Forelimb muscle (tissue), 1 donor: ENCODE measurements at regions not wholly inside any gene's neighbourhood (a gene's known extent, or its start where the extent isn't known, plus 50 kb on each side); places are given as distances from the start of the nearest gene placed in this dataset.
"Not testable (repeated sequence)": the region's sequence is repeated elsewhere in the genome, so short reads cannot be mapped to it uniquely, and the experiment has no call there.

Source experiments
- DNase-seq: peaks from one replicate; pipeline ENCODE4 v3.0.0-alpha.2; 2013; ENCODE audit warnings: low read depth

DNA sequence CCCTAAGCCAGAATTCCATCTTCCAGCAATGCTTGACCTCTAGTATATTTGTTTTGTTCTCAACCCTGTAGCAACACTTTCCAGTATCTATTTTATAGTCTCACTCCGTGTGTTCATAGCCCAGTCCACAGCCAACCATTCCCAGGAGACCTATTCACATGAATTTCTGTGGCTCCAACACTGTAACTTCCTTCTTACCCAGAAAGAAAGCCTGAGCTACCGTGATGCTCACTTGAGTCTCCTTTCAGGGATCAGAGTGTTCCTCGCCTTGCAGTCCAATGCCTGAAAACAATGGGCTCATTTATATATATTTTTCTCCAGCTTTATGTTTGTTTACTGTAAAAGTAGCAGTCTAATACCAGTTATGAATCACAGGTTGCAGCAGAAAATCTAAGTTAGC lies 645.0 kb upstream of the NOVA1 start:
- no peak for DNase-seq

DNA sequence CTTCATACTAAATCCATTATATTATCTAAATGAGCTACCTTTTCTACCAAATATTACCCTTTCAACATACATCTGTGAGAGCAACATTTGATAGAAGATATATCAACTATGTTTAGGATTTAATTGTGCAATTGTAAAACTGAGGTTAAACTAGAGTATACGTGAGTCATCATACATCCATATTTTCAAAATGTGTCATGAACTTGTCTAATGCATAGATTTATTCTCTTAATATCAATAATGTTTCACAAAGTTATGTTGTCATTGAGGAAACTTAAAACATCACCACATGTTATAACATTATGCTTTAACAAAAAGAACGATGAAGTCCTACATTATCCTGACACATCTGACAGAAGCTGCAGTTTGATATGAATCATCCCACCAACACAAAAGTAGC lies 645.5 kb upstream of the NOVA1 start:
- no peak for DNase-seq

DNA sequence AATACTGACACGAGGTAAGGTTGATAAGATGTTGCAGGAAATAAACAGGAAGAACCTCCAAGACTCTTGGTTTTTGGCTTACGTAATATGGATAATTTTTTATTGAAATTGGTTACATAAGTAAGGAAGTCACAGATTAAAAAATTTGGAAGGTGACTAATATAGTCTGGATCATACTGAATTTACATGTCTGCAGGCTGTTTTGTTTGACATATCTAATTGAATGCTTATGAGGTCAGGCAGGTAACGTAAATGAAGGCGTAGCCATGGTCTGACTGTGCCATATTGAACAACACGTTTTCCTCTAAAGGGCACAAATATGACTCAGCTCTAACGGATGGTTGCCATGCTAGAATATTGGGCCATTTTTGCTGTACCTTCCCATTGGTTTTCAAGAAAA lies 648.1 kb upstream of the NOVA1 start:
- no peak for DNase-seq

DNA sequence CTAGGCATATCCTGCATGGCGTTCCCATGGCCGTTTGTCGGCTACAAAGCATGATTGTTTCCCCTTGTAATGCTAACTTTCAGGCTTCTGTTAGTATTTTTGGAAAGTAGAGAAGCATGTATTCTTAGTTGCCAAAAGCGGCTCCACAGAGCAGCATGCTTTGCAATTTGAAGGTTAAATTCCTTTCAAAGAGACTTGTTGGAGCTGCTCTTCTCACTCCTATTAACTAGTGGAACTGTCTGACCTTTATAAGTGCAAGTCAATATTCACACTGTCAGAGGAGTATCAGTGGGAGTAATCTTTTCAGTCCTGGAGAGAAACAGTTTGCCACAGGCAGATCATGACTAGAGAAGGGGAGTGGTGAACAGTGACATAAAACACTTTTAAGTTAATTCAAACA lies 656.1 kb upstream of the NOVA1 start:
- no peak for DNase-seq

DNA sequence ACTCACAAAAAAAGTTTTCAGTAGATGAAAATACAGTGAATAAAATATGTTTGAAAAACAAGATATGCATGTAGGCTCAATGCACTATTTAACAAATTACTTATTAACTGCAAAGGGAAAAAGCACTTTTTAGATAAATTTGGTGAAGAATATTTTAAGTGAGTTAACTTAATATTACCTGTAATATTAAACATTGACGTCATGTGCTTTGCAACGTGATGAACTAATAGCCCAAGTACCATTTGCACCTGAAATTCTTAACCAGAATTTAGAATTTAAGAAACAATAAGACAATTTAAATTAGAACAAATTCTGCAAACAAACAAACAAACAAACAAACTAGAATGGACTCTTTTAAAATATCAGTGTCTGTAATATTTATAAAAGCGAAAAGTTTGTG lies 659.0 kb upstream of the NOVA1 start:
- DNase-seq, result no peak

DNA sequence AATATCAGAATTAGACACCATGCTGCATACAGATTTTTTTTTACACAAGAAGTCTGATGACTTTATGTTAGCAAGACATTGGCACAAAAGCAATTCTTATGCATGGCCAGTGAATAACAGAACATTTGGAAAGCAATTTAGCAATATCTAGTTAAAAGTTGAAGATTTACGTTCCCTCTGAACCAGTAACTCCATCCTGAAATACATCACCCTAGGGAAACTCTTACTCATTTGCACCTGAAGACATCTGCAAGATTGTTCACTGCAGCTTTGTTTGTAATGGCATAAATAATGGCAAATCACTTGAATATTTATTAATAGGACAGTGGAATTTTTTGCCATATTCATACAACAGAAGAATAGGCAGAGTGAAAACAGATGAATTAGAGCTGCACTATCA lies 670.0 kb upstream of the NOVA1 start:
- no peak for DNase-seq

DNA sequence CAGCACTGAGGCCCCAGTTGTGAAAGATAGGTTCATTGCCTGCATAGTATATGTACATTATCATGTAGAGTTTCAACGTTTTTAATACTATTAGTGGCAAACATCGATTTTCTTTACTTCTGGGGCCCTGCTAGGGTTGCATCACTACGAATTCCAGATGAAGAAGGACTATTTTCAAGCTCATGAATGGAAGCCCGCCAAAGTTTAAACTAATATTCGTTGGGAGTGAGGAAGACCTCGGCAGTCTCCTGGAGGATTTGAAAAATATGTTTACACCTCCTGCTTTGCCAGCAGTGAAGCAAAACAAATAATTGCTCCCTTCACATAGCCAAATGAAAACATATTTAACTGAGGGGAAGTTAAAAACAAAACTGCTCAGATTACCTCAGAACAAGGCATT lies 672.9 kb upstream of the NOVA1 start:
- no peak for DNase-seq

DNA sequence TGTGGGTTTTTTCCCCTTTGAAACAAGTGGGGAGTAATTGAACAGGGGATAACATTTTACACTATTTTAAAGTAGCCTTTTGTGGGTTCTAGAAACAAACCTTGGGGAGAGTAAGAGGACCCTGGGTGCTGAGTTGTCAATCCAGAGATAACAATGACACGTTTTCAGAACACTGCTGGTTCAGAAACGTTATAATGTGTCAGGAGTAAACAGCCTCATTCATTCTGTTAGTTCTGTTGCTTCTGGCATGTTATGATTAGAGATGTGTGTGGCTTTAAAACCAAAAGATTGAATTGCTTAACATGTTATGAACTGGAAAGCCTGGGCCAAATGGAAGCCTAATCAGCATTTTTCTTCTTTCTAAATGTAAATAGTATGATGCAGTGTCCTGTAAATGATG lies 680.5 kb upstream of the NOVA1 start:
- no peak for DNase-seq

DNA sequence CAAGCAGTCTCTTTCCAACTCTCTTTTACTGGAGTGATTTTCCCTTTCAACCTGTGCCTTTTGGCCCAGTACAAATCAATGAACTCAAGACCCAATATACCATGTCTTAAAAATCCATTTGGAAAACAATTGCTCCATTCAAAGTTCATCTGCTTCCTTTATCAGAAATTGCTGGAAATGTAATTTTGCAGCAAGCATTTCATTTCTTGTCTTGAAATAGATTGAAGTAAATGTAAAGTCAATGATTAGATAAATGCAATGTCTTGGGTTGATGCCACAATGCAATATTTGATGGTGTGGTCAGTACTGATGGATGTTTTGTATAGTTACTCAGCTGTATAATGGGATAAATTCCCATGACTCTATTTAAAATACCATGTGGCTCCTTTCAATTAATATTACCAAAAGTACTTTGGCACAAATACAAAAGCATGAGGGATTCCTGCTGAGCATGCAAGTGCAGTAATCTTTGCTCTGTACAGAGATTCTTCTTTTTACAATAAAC lies 707.7 kb upstream of the NOVA1 start:
- DNase-seq, result no peak

DNA sequence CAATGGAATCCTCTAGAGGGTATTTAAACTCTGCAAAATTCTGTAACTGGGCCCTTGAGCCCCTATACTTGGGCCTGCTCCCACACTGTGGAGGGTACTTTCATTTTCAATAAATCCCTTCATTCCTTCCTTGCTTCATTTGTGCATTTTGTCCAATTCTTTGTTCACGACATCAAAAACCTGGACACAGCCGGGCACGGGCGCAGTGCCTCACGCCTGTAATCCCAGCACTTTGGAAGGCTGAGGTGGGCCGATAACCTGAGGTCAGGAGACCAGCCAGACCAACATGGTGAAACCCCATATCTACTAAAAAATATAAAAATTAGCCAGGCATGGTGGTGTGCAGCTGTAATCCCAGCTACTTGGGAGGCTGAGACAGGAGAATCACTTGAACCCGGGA lies 714.9 kb upstream of the NOVA1 start:
- DNase-seq, result not testable (repeated sequence)

DNA sequence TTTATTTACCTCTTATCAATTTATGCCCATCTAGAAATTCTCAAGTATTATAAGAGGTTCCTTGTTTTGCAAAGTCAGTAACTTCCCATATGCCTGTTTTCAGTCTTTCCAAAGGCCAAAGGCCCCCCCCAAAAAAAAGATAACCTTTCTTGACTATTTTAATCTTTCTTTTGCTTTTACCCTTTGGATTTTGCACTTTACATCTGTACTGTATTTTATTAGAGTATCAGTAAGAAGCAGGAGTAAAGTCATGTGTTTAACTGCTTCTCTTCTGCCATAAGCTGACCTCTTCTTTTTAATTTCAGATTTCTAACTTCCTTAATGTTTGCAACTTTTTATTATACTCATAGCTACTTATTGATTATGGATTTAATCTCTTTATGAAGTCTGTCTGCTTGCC lies 716.4 kb upstream of the NOVA1 start:
- no peak for DNase-seq

DNA sequence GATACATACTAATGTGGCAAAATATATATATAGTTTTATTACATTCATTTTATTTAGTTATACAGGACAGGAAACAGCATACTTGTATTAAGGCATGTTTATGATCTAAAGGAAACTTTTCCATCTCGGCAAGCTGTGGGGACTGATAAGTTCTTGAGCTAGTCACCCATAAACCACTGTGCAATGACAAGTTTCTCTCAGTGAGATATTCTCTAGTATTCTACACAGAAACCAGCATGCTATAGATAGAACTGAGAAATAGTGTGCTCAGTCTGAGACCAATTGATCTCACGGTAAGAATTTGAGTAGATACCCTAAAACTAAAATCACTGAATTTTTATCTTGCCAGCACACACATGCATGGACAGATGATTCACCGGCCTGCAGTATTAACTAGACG lies 717.6 kb upstream of the NOVA1 start:
- DNase-seq, result no peak

DNA sequence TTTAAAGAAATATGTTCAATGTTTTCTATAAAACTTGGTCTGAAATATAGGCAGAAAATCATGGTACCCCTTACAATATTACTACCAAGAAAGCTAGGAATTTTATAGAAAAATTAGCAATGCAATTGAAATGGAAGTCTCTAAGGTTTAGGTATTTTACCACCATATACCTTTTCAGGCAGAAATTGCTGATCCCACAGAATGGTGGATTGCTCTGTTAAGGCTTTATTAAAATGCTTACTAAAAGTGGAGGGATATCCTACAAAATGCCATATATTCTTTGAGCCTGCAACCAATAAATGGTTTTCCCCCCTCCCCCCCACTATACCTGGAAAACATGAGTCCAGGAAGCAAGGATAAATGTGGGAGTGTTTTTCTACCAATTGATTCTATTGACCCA lies 718.1 kb upstream of the NOVA1 start:
- DNase-seq, result no peak

DNA sequence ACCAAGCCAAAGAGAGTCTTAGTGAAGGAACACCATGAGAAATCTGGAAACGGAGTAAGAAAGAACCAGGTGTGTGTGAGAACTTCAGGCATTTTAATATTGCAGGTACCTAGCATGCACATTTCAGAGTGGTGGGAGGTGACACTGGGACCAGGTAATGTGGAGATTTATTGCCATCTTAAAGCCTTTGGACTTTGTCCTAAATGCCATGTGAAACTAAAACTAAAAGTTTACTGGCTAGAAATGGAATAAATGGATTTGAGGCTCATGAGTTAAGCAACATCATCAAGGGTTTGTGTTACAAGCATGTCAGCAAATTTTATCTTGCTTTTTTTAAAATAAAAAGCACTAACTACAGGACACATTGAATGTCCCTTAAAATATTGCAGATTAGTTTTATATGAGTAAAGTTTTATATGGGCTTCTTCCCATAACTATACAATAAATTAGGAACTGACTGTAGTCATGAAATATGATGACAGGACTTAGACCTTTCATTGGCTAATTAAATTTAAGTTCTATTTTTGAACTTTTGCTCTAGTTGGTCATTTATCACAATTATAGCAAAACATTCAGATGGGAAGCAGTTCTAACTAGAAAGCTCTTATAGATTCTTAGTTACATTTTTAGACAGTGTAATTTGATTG lies 721.1 kb upstream of the NOVA1 start:
- no peak for DNase-seq

DNA sequence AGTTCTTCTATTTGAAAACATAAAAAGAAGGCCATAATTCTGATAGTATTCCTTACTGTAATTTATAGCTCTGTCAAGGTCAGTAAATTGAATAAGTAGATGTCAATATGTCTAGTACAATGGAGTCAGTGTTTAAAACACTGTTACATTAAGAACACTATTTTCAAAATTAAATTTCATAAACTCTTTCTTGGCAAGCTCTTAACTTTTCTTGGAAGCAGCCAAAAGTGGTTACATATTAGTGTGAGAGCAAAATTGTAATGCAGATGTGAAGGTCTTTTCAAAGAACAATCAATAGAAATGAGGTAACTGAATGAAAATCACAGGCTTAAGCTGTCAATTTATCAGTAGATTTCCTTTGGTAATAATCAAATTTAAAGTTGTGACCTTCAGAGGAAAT lies 722.4 kb upstream of the NOVA1 start:
- DNase-seq, result no peak

DNA sequence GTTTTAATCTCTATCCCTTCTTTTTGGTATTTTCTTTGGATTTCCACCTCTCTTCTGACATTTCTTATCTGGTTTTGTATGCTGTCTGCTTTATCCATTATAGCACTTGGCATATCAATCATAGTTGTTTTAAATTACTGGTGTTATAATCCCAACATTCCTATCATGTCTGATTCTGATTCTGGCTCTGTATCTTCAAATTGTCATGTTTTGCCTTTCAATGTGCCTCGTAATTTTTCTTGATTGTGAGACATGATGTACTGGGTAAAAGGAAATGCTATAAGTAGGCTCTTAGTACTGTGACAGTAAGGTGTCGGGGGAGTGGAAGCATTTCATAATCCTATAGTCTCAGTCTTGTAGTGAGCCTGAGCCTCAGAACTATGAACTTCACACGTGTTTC lies 729.3 kb upstream of the NOVA1 start:
- DNase-seq, result no peak

DNA sequence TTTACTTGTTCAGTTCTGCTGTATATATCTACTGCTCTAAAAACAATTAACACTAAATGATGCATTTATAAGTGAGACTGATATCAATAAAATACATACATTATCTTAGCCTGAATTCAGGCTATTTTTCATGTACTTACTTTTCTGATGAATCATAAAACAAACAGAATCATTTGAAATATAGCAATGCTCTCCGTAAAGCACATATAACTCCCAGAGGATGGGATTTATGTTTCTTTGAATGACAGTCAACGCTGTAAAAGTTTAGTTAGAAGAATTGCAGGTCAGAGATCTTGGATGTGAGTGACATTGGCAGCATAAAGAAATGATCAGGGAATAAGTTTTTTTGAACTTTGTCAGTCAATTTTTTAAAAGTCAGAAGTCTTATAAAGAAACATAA lies 740.2 kb upstream of the NOVA1 start:
- no peak for DNase-seq

DNA sequence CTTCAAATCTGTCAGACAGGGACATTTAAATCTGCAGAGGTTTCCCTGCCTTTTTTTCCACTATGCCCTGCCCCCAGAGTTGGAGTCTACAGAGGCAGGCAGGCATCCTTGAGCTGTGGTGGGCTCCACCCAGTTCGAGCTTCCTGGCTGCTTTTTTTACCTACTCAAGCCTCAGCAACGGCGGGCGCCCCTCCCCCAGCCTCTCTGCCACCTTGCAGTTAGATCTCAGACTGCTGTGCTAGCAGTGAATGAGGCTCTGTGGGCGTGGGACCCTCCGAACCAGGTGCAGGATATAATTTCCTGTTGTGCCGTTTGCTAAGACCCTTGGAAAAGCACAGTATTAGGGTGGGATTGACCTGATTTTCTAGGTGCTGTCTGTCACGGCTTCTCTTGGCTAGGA lies 765.2 kb upstream of the NOVA1 start:
- not testable (repeated sequence) for DNase-seq

DNA sequence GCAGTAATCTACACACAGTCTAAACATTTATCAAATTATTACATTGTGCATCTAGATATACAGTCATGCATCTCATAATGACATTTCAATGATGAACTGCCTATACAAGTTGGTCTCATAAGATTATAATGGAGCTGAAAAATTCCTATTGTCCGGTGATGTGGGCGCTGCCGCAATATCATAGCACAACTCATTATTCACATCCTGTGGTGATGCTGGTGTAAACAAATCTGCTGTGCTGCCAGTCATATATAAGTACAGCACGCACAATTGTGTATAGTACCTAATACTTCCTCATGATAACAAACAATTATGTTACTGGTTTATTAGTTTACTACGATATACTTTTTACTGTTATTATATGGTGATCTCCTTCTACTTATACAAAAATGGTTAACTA lies 768.8 kb upstream of the NOVA1 start:
- DNase-seq, result no peak

DNA sequence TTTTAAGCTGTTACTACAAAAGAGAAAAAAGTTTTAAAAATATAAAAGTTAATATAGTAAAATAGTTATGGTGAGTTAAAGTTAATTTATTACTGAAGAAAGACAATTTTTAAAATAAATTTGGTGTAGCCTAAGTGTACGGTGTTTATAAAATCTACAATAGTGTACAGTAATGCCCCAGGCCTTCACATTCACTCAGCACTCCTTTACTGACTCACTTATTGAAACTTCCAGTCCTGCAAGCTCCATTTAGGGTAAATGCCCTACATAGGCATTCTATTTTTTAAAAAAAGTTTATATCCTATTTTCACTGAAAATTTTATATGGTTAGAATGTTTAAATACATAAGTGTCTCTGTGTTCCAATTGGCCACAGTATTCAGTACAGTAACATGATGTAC lies 769.5 kb upstream of the NOVA1 start:
- DNase-seq, result no peak

DNA sequence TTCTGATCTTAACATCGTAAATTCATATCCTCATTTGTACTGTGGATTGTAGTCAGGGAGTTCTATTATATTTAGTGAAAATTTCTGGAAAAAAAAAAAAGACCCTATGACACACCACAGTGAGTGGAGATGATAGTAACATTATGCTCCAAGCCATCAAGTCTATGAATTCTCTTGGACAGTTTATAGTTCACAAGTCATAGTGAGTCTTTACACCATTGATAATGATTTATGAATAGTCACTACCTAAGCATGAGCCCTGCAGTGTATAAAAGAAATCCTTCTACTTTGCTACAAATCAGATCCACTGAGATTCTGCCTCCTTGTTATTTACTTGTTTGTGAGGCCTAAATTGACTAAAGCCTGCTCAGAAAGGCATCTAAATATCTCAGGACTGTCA lies 772.2 kb upstream of the NOVA1 start:
- DNase-seq, result no peak

DNA sequence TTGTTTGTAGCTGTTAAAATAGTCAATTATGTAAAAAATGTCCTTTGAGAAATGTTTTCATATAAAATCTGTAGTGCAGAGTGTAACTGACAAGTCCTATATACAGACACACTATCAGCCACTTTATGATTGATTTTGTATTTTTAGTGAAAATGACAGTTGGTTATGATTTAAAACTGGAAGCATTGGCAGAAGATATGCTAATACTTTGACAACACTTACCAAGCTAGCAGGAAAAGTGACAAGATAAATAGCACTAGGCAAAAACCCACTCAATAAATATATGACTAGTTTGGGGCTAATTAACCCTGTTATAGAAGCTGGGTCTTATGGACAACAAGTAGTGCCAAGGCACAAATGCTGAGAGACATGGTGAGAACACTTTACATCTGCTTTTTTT lies 772.9 kb upstream of the NOVA1 start:
- DNase-seq, result no peak

DNA sequence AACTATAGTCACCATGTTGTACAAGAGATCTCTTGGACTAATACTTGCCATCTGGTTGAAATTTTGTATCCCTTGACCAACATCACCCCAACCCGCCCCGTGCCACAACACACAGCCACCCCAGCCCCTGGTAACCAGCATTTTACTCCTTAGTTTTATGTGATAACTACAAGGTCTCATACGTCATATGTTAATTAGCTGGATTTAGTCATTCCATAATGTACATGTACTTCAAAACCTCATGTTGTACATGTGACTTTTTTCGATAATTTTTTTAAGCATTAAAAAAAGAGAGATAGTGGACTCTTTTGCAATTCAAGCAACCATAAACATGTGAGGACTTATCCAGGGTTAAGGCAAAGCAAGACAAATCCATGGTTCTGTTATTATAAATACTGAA lies 773.4 kb upstream of the NOVA1 start:
- DNase-seq, result no peak

DNA sequence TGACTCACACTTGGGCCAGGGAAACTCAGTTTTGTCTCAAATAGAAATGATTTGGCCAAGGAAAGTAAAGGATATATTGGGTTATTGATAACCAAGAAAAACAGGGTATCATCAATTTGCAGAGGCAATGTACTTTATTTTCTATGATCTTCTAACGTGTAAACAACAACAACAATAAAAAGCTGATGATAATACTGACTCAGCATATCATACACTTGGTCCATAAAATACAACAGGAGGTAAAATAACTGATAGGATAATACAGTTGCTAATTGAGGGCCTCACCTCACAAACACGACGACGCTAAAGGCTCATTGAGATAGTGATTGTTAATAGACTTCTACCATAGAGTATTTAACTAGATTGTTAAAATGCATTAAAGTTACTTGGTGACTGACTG lies 774.0 kb upstream of the NOVA1 start:
- DNase-seq, result no peak

DNA sequence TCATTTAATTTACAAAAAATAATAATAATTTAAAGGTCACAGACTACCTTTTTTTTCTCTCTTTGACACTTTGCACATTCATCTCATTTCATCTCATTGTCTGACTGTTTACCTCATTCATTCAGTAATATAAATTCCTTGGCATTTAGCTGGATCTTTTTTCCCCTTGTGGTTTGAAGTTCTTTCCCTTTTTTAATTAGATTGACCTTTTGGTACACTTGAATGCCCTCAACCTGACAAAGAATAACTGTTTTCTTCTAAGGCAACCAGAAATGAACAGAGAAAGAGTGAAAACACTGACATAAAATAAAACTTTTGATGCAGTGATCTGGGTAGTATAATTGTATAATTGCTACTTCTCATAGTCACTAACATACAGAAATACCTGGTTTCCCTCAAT lies 774.9 kb upstream of the NOVA1 start:
- no peak for DNase-seq
